GM18520 (cell line): ENCODE measurements at regions not wholly inside any gene's neighbourhood (a gene's known extent, or its start where the extent isn't known, plus 50 kb on each side); places are given as distances from the start of the nearest gene placed in this dataset.

Experiments used
- ATAC-seq: cut with Tn5 transposase; IDR thresholded peaks from one replicate; pipeline ENCODE4 v1.9.1; 2021; ENCODE audit not compliant: unreplicated experiment

DNA sequence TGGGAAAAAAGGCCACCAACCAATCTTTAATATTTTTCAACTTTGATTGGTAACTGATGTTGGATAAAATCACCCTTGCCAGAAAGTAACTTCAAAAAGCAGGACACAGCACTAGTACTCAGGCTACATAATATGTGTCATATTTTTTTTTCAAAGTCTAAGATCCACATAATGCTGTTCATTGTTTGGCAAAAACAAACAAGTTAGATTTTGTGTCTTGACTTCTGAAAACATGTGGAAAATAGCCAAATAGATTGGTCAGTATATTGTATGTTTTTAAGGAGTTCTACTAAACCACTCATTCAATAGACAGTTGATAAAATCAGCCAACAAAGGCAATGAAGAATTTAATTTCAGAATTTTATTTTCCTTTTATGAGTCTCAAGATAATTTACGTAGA is 111.7 kb upstream of the CCDC54 start:
- ATAC-seq, result no peak

DNA sequence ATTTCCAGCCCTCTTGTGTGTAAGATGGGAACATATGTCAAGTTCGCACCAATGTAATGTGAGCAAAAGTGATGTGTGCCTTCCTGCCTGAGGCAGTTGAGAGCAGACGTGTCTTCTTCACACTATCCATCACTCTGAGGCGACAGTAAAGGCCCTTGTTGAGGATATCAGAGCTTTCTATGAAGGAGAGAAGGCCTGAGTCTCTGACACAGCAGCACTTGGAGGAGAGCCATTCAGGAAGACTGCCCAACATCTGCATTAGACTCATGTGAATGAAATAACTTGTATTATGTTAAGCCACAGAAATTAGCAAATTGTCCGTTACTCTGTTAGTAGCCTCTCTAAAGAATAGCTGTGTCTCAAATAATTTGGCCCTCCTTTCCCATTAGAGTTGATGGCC is 108.8 kb upstream of the CCDC54 start:
- ATAC-seq, result no peak

DNA sequence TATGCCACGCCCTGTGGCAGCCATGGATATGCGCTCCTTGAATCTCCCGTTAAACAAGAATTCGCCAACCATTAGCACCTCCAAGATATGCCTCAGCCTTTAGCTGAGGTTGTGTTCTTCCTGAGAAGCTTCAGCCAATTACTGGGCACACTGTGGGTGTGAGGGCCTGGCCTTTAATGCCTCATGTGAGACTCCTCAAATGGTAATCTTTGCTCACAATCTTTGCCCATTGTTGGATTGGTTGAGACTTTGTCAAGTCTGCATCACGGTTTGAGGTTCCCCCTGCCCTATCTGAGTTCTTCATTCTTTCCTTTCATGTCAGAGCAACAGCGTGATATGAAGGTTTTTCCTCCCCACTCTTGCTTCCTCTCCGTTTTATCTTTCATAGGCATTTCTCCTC is 108.1 kb upstream of the CCDC54 start:
- ATAC-seq, result no peak

DNA sequence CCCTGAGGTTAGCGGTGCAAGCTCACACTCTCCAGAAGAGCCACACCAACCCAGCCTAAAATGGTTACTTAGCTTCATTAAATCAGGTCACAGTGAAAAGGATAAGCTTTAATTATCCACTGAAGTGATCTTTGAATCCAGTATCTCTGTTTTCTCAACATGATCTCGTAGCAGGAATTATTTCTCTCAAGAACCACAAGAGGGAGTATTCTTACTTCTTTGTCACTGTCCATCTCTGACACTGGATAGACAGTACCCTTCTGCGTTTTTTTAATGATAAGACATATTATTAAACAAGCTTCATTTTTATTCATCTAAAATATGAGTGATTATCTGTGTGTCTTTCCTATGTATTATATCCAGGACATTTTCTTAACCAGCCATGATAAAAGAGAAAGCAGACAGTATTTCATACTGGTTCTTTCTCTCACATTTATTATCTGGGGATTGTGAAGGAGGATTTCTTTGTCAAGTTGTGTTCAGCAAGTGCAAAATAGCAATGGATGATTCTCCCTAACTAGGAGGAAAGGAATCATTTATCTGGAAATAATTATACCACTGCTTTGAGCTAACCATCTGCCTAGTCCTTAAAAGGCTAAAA is 105.4 kb upstream of the CCDC54 start:
- peak; percentile 58 for ATAC-seq

DNA sequence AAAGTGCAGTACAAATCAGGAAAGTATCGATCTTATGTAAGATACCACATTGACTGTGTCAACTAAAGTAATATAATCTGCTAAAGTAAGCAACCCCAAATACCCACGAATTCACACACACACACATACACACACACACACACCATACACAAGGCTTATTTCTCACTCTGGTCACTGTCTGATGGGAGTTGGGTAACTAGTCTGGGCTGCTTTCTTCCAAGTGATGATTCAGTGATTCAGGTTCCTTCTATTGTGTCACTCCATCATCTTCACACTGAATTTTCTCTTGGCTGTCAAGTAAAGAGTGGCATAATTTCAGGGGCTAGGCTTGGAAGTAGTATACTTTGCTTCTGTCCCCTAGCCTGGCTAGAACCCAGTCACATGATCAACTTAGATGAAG is 104.8 kb upstream of the CCDC54 start:
- no peak for ATAC-seq

DNA sequence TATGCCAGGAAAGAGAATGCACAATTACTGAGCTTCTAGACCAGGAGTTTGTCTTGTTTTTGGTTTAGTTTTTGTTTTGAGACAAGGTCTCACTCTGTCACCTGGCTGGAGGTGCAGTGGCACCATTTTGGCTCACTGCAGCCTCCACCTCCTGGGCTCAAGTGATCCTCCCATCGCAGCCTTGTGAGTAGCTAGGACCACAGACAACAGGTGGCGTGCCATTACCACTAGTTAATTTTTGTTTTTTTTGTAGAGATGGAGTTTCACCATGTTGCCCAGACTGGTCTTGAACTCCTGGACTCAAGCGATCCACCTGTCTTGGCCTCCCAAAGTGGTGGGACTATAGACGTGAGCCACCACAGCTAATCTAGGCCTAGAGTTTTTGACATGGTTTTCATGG is 104.4 kb upstream of the CCDC54 start:
- ATAC-seq, result no peak

DNA sequence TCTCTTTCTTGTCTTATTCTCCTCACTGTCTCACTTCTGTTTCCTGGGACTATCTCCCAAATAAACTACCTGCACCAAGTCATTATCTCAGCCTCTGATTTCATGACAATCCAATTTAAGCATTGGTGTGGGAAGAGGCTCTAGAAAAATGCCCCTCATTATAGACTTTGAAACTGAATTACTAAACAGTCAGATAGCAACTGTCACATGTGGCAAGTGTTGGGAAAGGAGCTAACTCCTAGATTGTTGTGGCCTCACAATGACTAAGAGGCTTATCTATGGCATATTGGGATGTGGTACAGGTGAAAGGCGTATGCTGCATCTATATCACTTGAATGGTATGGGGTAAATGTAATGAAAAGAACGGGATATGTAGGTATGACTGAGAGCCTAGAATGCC is 103.5 kb upstream of the CCDC54 start:
- ATAC-seq, result no peak

DNA sequence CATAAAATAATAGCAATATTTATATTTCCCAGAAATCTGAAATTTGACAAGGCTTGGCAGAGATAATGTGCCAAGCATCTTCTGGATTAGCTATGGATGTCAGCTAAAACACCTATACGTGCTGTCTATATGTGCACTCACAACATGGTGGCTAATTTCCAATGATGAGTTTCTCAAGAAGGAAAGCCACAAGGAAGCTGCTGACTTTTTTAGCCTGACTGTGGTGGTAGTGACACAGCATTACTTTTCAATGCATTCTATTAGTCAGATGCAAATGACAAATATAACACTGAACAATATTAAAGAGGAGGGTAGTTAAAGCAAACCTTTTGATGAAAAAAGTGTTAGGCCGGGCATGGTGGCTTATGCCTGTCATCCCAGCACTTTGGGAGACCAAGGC is 101.7 kb upstream of the CCDC54 start:
- ATAC-seq, result no peak

DNA sequence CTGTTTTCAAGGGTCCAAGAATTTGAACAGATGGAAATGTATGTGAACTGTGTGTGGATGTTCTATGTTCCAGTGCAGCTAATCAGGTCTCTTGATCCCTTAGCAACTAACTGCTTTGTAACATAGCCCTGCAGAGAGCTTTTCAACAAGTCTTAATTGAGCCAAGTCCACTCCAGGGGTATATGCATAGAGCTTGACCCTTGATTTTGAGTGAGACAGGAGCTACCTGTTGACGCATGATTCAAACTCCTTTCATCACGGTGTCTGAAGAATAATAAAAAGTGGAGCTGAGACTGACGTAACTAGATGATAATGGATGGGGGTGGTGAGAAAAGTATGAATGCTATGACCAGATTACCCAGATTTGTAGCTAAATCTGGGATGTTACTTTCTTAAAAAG is 93.3 kb upstream of the CCDC54 start:
- no peak for ATAC-seq

DNA sequence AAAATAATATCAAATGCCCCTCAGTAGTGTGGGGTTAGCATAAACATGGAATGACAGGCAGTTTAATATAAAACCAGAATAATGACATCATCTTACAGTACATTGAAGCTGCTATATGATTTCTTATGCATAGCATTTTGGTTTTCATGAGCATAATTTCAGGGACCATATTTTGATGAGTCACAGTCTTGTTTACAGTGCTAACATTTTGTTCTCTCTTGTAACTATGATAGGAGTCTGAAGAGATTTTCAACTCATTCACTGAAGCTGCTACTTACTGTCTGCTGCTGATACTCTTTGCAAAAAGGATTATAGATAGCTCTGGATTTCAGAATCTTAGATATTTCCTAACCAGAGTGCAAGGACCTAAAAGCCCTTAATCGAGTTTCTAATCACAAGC is 92.6 kb upstream of the CCDC54 start:
- no peak for ATAC-seq

DNA sequence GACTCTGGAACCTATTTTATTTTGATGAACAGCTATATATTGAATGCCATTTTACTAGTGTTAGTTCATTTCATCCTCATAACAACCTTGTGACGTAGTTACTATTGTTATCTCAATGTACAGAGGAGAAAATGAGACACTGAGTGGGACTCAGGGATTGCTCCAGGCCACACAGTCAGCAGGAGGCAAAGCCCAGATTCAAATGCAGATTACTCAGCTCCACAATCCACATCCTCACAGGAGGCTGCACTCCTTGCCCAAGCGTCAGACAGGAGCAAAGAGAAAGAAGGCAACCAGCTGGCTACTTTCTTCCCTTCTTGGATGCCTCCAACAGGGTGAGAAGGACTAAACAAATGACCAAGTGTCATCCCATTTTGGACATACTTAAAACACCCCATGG is 92.0 kb upstream of the CCDC54 start:
- ATAC-seq, result no peak

DNA sequence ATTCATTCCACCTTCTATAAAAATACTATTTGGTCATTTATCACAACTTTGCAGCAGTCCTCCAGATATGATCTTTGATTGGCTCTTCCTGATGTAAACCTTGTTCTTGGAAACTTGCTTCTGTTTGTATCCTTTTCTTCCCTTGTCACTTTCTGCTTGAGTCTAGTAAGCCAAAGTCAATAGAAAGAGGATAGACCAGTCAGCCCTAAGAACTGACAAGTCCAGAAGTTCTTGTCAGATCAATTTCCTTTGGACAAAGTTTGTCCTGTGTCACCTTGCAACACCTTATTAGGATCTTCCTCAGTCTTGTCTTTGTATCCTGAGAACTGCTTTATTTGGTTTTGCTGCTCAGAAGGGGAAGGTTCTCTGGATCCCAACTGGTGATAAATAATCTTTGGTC is 87.9 kb upstream of the CCDC54 start:
- no peak for ATAC-seq

DNA sequence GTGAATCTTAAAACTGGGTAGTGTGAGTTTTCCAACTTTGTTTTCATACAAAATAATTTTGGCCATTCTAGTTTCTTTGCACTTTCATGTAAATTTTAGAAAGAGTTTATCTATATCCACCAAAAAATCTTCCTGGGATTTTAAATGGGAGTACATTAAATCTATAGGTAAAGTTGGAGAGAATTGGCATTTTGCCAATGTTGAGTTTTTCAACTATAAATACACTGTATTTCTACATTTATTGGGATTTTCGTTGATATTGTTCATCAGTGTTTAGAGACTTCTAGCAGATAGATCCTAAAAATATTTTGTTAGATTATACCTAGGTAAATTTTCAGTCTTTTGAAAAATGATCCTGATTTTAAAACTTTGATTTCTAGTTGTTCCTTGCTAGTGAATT is 83.1 kb upstream of the CCDC54 start:
- no peak for ATAC-seq

DNA sequence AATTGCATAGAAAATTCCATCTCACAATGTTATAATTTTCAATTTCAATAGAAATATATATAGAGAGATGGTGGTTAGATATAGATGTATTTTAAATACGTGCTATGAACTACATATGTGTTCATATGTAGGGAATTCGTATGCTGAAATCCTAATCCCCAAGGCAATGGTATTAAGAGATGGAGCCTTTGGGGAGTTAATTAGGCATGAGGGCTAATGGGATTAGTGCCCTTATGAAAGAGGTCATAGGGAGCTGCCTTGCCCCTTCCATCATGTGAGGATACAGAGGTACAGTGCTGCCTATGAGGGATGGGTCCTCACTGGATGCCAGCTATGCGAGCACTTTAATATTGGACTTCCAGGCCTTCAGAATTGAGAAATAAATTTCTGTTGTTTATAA is 79.6 kb upstream of the CCDC54 start:
- no peak for ATAC-seq

DNA sequence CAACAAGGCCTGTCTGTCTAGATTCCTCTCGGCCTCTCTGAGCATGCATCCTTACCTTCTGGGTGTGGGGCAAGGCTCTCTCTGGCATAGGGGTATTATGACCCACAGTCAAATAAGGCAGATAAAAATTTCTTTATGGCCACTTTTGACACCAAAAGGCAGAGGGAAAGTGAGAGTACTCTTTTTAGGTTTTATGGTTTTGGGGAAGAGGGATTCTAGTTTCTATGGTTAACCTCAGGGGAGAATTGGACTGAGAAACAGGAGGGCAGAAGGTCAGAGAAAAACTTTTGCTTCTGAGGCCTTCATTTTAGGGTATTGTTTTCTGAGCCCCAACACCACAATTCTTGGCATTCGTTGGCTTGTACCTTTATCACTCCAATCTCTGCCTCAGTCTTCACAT is 70.0 kb upstream of the CCDC54 start:
- ATAC-seq, result no peak

DNA sequence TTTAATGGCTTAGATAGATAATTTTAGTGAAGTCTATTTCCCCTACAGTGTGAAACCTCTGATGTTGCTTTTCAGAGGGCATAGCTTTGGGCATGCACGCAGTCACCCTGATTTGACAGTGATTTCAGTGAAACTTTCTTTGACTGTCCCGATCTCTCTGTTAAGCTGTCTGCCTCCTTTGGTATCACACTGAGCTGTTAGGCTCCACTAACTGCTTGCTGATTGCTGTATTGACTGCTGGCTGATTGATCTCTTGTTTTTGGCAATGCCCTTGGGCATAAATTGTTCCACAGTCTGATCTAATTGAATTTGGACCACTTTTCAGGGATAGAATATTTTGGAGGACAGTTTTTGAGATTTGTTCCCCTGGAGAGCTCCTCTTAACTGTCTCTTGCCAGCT is 68.5 kb upstream of the CCDC54 start:
- ATAC-seq, result no peak

DNA sequence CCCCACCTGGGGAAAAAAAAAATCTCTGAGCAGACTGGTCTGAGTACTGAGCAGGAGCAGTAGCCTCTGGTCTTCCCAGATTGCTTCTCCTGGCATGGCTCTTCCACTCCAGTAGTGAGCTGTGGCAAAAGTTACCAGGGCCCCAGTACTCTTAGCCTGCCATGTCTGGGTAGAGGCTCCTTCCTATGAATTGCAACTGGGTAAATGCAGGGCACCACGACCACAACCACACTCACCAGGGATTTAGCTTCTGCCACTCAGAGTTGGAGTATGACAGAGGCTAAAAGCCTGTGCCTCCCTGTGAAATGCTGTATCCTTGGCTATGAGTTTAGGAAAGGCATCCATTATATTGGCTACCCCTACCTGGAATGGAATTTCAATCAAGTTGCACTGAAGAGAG is 67.9 kb upstream of the CCDC54 start:
- no peak for ATAC-seq

DNA sequence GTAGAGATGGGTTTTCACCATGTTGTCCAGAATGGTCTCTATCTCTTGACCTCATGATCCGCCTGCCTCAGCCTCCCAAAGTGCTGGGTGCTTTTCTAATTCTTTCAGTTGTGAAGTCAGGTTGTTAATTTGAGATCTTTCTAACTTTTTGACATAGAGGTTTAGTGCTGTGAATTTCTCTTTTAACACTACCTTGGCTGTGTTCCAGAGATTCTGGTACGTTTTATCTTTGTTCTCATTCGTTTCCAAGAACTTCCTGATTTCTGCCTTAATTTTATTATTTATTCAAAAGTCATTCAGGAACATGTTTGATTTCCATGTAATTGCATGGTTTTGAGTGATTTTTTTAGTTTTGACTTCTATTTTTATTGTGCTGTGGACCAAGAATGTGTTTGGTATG is 63.5 kb upstream of the CCDC54 start:
- ATAC-seq, result no peak

DNA sequence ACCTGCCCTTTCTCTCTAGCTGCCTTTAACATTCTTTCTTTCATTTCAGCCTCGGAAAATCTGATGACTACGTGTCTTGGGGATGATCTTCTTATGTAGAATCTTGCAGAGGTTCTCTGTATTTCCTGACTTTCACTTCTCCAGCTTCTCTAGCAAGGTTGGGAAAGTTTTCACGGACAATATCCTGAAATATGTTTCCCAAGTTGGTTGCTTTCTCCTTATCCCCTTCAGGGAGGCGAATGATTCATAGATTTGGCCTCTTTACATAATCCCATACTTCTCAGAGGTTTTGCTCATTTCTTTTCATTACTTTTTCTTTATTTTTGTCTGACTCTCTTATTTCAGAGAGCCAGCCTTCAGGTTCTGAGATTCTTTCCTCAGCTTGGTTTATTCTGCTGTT is 62.1 kb upstream of the CCDC54 start:
- no peak for ATAC-seq

DNA sequence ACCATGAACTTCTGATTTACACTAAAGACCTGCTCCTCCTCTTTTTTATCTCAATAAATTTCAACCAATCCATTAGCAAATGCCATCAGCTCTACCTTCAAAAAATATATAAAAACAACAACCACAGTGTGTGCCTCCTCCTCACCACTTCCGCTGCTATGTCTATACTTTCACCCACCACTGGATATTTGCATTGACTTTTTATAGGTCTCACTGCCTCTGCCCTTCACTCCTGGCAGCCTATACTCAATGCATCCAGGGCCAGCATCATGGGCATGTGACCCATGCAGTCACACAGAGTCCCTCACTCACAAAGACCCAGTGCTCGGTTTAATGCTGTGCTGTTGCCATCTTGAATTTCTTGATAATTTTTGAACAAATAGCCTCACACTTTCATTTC is 53.5 kb upstream of the CCDC54 start:
- no peak for ATAC-seq

DNA sequence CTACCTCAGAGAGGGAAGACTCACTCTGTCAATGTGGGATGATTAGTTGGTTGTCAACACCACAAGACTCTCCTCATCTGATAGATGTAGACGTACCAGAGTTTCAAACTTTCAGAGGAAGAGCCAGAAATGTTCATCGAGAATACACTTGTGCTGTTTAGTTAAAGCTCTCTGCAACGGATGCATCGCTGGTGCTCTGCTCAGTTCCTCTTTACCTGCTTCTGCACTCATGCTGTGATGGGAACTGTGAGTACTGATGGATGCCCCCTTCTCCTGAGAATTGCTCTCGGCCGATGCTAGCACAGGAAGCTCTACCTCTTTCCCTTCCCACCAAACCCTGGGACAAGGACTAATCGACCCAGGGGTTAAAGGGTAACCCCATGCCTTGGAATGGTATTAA is 51.8 kb upstream of the CCDC54 start:
- no peak for ATAC-seq
